OCI-M1 (cell line): ENCODE measurements at regions not wholly inside any gene's neighbourhood (a gene's known extent, or its start where the extent isn't known, plus 50 kb on each side); places are given as distances from the start of the nearest gene placed in this dataset.

Experiments
- DNase-seq: peaks from one replicate; lab custom pipeline; 2025; lab: John Stamatoyannopoulos, UW

DNA sequence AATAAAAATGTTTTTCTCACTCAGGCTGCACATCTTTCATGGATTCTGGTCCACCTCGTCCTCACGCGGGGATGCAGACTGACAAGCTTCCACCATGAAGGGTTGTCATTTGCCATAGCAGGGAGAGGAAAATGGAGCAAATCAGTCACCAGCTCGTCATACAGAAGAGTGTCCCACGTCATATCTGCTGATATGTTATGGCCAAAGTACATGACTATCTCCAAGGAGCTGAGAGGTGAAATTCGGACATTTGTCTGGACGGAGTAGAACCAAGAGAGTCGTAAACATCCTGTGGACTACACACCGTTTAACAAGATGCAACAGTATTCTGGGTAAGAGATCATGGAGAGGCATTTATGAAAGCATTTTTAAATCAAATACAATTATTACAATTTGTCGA is 75.3 kb upstream of the MYOCD start:
- DNase-seq, result no peak

DNA sequence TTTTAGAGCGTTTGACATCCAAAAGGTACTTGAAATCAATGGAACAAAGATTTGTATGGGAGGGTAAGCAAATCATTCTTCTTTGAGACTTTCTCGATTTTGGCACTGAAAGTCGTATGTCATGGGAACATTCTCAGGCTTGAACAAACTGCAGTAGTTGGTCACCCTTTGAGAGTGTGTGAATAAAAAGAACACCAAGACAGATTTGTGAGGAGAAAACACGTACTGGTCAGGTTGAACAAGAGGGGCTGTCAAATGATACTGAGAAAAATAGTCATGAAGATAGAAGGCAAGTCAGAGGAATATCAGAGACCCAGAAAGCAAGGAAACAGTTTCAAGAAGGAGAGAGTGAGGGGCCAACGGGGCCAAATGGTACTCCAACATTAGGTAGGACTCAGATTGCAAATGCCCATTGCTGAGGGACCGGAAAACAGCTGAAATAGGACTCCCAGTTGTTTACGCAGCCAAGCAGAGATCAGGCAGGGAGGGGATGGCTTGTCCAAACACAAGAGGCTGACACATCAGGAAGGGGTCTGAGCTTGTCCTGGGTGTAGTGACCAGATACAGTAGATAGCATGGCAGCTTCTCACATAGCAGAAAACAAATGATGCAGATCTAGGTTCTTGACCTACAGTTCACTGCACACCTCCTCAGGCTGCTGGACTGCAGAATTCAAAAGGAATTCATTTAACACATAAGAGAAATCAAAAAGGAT is 74.5 kb upstream of the MYOCD start:
- no peak for DNase-seq

DNA sequence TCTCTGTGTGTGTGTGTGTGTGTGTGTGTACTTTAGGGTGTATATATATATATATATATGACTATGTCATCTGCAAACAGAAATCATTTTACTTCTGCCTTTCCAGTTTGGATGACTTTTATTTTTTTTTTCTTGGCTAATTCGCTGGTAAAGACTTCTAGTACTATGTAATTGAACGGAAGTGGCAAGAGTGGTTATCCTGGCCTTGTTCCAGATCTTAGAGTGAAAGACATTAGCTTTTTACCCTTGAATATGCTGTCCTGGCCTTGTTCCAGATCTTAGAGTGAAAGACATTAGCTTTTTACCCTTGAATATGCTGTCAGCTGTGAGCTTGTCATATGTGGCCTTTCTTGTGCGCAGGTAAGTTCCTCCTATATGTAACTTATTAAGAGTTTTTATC is 72.7 kb upstream of the MYOCD start:
- DNase-seq, result peak; percentile 22

DNA sequence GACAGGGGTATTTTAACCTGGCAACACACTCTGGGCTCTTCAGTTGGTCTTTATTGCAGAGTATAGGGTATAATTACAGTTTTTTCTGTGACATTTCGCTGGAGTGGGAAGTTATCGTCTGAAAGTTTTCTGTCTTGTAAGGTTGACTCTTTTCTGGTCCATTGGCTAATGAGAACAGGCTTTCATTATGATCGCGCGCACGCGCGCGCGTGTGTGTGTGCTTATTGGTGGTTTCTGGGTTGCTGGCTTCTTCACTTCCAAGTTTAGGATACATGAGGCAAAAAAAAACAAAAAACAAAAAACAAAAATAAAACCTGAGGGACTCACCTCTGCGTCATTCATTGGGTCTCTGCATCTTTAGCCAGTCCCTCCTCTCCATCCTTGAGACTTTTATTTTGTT is 68.7 kb upstream of the MYOCD start:
- no peak for DNase-seq

DNA sequence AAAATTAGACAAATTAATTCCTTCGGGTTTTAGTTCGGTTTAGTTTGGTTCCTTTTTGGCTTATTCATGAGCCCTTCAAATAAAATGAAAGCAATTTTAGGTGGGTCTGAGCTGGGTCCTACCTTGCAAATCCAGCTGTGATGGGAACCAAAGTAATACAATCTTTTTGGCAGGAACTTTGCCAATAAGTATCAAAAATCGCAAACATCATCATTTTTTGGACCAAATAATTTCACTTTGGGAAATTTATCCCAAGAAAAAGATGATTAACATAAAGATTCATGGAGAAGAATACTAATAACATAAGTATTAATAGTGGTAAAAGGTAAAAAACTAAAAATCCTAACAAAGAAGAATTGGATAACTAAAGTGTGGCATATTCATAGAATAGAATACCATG is 67.8 kb upstream of the MYOCD start:
- DNase-seq, result no peak

DNA sequence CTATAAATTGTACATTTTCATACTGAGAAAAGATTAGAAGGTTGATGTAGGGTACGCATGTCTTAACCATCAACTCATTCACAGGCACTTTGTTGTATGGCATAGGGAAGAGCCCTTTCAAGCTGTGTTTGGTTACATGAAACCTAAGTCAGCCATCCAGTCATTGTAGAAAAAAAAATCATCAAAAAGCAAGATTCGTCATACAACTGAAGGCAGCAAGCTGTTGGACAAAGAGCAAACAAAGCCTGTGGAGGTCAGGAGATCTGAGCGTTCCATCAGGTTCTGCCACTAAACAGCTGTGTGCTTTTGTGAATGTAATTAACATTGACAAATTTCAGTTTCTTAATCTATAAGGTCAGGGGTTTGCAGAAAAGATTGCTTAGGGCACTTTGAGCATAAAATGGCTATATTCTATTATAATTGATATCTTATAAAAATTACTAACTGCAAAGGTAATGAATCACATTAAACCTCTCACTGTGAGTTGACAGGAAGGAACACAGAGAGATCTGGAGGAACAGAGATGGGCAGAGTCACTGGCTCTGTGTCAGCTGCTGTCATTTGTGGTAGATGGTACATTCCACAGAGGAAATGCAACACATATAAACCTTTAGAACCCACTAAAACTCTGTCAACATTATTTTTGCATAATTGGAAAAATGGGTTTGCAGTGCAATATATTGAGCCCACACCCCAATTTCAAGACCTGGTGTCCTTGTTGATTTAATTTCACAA is 66.3 kb upstream of the MYOCD start:
- no peak for DNase-seq

DNA sequence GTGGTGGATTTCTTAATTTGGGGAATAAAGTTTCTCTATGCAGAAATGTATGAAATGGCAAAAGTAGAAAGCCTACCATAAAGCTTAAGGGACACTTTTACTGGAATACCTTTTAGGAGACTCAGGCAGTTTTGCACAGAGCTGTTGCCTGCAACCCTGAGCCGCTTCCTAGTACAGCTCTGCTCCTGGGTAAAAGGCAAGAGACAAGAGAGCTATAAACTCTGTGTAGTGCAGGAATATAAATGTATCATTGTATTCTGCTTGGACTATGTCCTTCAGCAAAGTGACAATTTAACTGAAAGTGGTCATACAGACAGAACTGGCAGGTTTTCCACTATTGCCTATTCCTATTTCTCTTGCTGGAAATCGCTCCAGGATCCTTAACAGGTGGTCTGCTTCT is 65.3 kb upstream of the MYOCD start:
- DNase-seq, result no peak

DNA sequence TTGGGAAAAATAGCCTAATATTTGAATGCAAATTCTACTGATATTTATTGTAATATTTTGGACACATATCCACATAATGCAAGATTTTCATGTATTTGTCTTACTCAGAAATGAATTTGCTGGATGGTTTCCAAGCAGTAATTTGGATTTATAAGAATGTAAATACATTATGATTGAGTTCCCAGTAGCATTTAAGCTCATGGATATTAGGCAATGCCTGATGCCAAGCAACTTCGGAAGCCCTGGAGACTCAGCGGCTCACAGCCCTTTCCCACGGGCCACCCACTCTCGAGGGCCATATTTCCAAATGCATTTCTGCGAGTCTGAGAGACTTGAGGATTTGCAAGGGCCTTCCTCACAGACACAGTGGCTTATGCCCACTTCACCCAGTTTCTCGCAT is 62.1 kb upstream of the MYOCD start:
- no peak for DNase-seq

DNA sequence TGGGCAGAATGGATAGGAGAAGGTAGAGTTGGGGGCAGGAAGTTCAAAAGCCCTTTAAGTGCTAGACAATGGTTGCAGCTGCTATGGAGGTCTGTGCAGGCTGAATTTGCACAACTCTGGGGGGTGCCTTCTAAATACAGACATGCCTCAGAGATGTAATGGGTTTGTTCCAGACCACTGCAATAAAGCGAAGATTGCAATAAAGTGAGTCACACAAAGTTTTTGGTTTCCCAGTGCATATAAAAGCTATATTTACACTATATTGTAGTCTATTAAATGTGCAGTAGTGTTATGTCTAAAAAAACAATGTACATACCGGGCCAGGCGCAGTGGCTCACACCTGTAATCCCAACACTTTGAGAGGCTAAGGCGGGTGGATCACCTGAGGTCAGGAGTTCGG is 60.5 kb upstream of the MYOCD start:
- DNase-seq, result no peak

DNA sequence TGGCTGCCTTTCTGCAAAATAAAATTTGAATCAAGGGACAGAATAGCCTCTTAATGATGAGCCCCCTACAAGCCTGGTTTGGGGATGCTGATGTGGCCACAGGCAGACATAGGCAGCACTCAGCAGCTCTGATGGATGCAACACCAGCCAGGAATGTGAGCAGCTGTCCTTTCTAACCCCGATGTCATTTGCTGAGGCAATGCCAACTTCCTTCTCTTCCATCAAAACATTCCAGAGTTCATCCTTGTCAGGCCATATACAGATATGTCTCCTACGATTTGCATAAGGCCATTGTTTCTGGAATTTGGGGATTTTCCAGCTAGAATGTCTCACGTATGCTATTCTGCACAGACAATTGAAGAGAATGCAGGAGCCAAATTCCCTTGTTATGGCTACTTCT is 52.1 kb upstream of the MYOCD start:
- DNase-seq, result no peak
